HepG2 (cell line): ENCODE measurements at regions not wholly inside any gene's neighbourhood (a gene's known extent, or its start where the extent isn't known, plus 50 kb on each side); places are given as distances from the start of the nearest gene placed in this dataset.

Experiments
- CEBPB ChIP-seq: IDR thresholded peaks from 2 replicates; pipeline ENCODE4 v1.6.1; 2011; ENCODE audit warnings: low read depth, low read length, improper control_type of control experiment, borderline replicate concordance
- DDIT3 ChIP-seq: sonication (generic); formaldehyde crosslinking; IDR thresholded peaks from 2 replicates; pipeline ENCODE4 v1.4.0; 2020; ENCODE audit warnings: mild to moderate bottlenecking, missing genetic modification reagents
- EEA1 ChIP-seq: sonication (generic); formaldehyde crosslinking; IDR thresholded peaks from 2 replicates; pipeline ENCODE4 v1.5.1; 2020; ENCODE audit warnings: mild to moderate bottlenecking, missing genetic modification reagents, borderline replicate concordance
- ERF ChIP-seq: IDR thresholded peaks from 2 replicates; pipeline ENCODE4 v1.6.1; 2018; ENCODE audit warnings: missing biosample characterization, missing genetic modification reagents
- ETV5 ChIP-seq: IDR thresholded peaks from 2 replicates; pipeline ENCODE4 v1.6.1; 2018; ENCODE audit warnings: missing biosample characterization, missing genetic modification reagents, inconsistent platforms, borderline replicate concordance
- HMG20B ChIP-seq: conservative IDR thresholded peaks from 2 replicates; pipeline ENCODE4 v1.6.1; 2016; ENCODE audit warnings: missing genetic modification reagents, missing compliant biosample characterization
- HNRNPK ChIP-seq: fragments of 200-400 bp; formaldehyde crosslinking; IDR thresholded peaks from 2 replicates; pipeline ENCODE4 v1.6.1; 2018; ENCODE audit warnings: low read length, low read depth, moderate library complexity, mild to moderate bottlenecking; ENCODE audit not compliant: poor library complexity, severe bottlenecking
- ISX ChIP-seq: sonication (generic); formaldehyde crosslinking; conservative IDR thresholded peaks from 2 replicates; pipeline ENCODE4 v1.5.0; 2020; ENCODE audit warnings: missing genetic modification reagents
- KLF12 ChIP-seq: sonication (generic); formaldehyde crosslinking; IDR thresholded peaks from 2 replicates; pipeline ENCODE4 v1.4.0; 2020; ENCODE audit warnings: missing genetic modification reagents, borderline replicate concordance
- MLX ChIP-seq: IDR thresholded peaks from 2 replicates; pipeline ENCODE4 v1.6.1; 2016
- NFYB ChIP-seq: sonication (generic); formaldehyde crosslinking; IDR thresholded peaks from 2 replicates; pipeline ENCODE4 v1.4.0; 2020; ENCODE audit warnings: missing genetic modification reagents
- REST ChIP-seq, 2 experiments: IDR thresholded peaks; 2 replicates each; pipeline ENCODE4 v1.6.1; 2011 to 2012; ENCODE audit warnings: low read length in 2 of 2, borderline replicate concordance in 1 of 2, low read depth in 1 of 2, mild to moderate bottlenecking in 1 of 2, moderate library complexity in 1 of 2
- SP4 ChIP-seq: sonication (generic); formaldehyde crosslinking; IDR thresholded peaks from 2 replicates; pipeline ENCODE4 v1.8.1; 2023; ENCODE audit warnings: mild to moderate bottlenecking, missing genetic modification reagents
- SRSF9 ChIP-seq: fragments of 200-400 bp; formaldehyde crosslinking; IDR thresholded peaks from 2 replicates; pipeline ENCODE4 v1.6.1; 2018; ENCODE audit warnings: borderline replicate concordance, mild to moderate bottlenecking, low read depth, low read length; ENCODE audit not compliant: insufficient read depth, poor library complexity, severe bottlenecking
- ZFP62 ChIP-seq: sonication (generic); formaldehyde crosslinking; IDR thresholded peaks from 2 replicates; pipeline ENCODE4 v1.4.0; 2020; ENCODE audit warnings: missing genetic modification reagents
- ZKSCAN5 ChIP-seq: sonication (generic); formaldehyde crosslinking; IDR thresholded peaks from 2 replicates; pipeline ENCODE4 v1.5.1; 2020; ENCODE audit warnings: mild to moderate bottlenecking, missing genetic modification reagents
- ZMYM4 ChIP-seq: sonication (generic); formaldehyde crosslinking; IDR thresholded peaks from 2 replicates; pipeline ENCODE4 v1.8.1; 2023; ENCODE audit warnings: mild to moderate bottlenecking, missing genetic modification reagents
- ZNF160 ChIP-seq: sonication (generic); formaldehyde crosslinking; IDR thresholded peaks from 2 replicates; pipeline ENCODE4 v1.8.0; 2022; ENCODE audit warnings: mild to moderate bottlenecking, inconsistent platforms, missing genetic modification reagents
- ZNF230 ChIP-seq: sonication (generic); formaldehyde crosslinking; IDR thresholded peaks from 2 replicates; pipeline ENCODE4 v1.4.0; 2020; ENCODE audit warnings: mild to moderate bottlenecking, missing genetic modification reagents
- ZNF543 ChIP-seq: sonication (generic); formaldehyde crosslinking; IDR thresholded peaks from 2 replicates; pipeline ENCODE4 v1.4.0; 2020; ENCODE audit warnings: mild to moderate bottlenecking, missing genetic modification reagents
- ZNF687 ChIP-seq: sonication (generic); formaldehyde crosslinking; IDR thresholded peaks from 2 replicates; pipeline ENCODE4 v1.5.1; 2020; ENCODE audit warnings: mild to moderate bottlenecking, missing genetic modification reagents, moderate library complexity
- ZNF788 ChIP-seq: sonication (generic); formaldehyde crosslinking; IDR thresholded peaks from 2 replicates; pipeline ENCODE4 v1.5.0; 2020; ENCODE audit warnings: mild to moderate bottlenecking, missing genetic modification reagents, borderline replicate concordance

- TF ChIP-seq EEA1 (CRISPR knock-in tag) = no peak
- TF ChIP-seq HMG20B (CRISPR knock-in tag) = peak; percentile 75; the same call in 1 of the 2 replicates
- no peak for TF ChIP-seq ISX
- TF ChIP-seq MLX (CRISPR knock-in tag) = 0 out of 2 replicates have a peak, but pooled peaks have one; percentile 78
- peak; percentile 57; the same call in 1 of the 2 replicates for TF ChIP-seq ERF (CRISPR knock-in tag)
- TF ChIP-seq ETV5 (CRISPR knock-in tag) = peak; percentile 85; the same call in 1 of the 2 replicates
- TF ChIP-seq SP4 (CRISPR knock-in tag) = no peak
- TF ChIP-seq HNRNPK = no peak
- TF ChIP-seq KLF12 (CRISPR knock-in tag) = no peak
- TF ChIP-seq SRSF9 = no peak
- no peak for TF ChIP-seq ZFP62 (CRISPR knock-in tag)
- 0 out of 4 replicates have a peak, but pooled peaks of 1 of the 2 experiments have one; percentile 41 for TF ChIP-seq REST (IDR thresholded peaks at IDR 0.05; ENCODE audit: borderline replicate concordance in 1 of 2, low read depth in 1 of 2, low read length in 2 of 2)
- TF ChIP-seq ZNF160 = no peak
- TF ChIP-seq ZNF788 = no peak; the same call in 1 of the 2 replicates
- TF ChIP-seq ZKSCAN5 (CRISPR knock-in tag) = no peak
- no peak for TF ChIP-seq CEBPB
- TF ChIP-seq DDIT3 (CRISPR knock-in tag) = no peak
- no peak for TF ChIP-seq ZNF687
- no peak for TF ChIP-seq ZNF543 (CRISPR knock-in tag)
- no peak for TF ChIP-seq ZNF230 (CRISPR knock-in tag)
- no peak for TF ChIP-seq NFYB (CRISPR knock-in tag)
- peak; percentile 90 for TF ChIP-seq ZMYM4 (CRISPR knock-in tag)
Measured at GRCh38 chr3:20320489-20320888, 134.5 kb upstream of the SGO1 start (continued).
